ENCODE measurements at regions not wholly inside any gene's neighbourhood (a gene's known extent, or its start where the extent isn't known, plus 50 kb on each side); places are given as distances from the start of the nearest gene placed in this dataset.

DNA sequence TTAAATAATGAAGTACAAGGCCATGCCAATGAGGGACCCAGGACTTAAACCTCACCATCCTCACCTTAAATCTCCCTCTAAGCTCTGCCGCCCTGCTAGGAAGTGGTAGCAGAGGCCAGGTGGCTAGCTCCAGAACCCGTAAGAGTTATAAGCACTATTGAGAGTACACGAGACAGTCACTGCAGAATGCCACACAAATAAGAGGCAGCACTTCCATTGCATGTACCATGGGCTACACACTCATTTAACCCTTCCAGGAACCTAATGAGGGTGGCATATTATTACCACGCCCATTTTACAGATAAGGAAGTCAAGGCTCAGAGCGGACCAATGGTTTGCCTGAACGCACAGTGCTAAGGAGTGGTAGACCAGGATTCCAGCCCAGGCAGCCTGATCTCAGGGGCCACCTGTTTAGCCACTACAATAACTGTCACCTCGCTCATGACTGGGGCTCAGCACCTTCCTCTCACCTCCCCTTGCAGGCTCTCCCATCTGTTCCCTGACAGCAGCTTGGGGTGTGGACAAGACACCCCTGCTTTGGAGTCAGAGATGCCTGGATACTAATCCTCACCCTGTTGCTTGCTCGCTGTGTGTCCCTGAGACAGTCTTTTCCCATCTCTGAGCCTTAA, 54.8 kb upstream of the ID3 start:
- no peak for TF ChIP-seq POLR2A (IDR thresholded peaks at IDR 0.05; ENCODE audit: low read length)
- no peak for TF ChIP-seq GATA1 (IDR thresholded peaks at IDR 0.05; ENCODE audit: low read depth, low read length)

Data from erythroblast (primary cell).